Loucy (cell line): ENCODE measurements at regions not wholly inside any gene's neighbourhood (a gene's known extent, or its start where the extent isn't known, plus 50 kb on each side); places are given as distances from the start of the nearest gene placed in this dataset.

Experiments
- CTCF ChIP-seq: fragments of 200-600 bp; sonication (generic); conservative IDR thresholded peaks from 2 replicates; pipeline ENCODE4 v1.5.1; 2014; ENCODE audit warnings: mild to moderate bottlenecking, antibody characterized with exemption, low read length
- EZH2phosphoT487 ChIP-seq: fragments of 200-600 bp; IDR thresholded peaks from 2 replicates; pipeline ENCODE4 v1.6.1; 2018; ENCODE audit warnings: antibody characterized with exemption, mild to moderate bottlenecking, moderate library complexity, borderline replicate concordance

- TF ChIP-seq CTCF (no peak), EZH2phosphoT487 (no peak)
Observed at GRCh38 chr17:77377710-77378235, 237.0 kb downstream of the SEC14L1 start.
